ENCODE measurements at regions not wholly inside any gene's neighbourhood (a gene's known extent, or its start where the extent isn't known, plus 50 kb on each side); places are given as distances from the start of the nearest gene placed in this dataset.

GRCh38 chr5:4383102-4383501 is 757.0 kb upstream of the ADAMTS16 start:
- Histone ChIP-seq H3K4me1 (no peaks in the 10 kb centered on the region), H3K27ac (no peak overlapping the region), H3K36me3 (no peaks in the 10 kb centered on the region), H3K27me3 (no peaks in the 10 kb centered on the region), H3K9me3 (peaks cover 0 to 11% (median 0%) of the 10 kb centered on the region in 4 donors), H3K4me3 (no peak overlapping the region)
- 54 to 73% (median 67%) methylated on average over 4 of the region's 4 CpGs for WGBS, 5 donors
- no peak for TF ChIP-seq POLR2AphosphoS5 (IDR thresholded peaks at IDR 0.05)
- TF ChIP-seq EP300 (IDR thresholded peaks at IDR 0.05), result no peak
- TF ChIP-seq, protein P1, sequence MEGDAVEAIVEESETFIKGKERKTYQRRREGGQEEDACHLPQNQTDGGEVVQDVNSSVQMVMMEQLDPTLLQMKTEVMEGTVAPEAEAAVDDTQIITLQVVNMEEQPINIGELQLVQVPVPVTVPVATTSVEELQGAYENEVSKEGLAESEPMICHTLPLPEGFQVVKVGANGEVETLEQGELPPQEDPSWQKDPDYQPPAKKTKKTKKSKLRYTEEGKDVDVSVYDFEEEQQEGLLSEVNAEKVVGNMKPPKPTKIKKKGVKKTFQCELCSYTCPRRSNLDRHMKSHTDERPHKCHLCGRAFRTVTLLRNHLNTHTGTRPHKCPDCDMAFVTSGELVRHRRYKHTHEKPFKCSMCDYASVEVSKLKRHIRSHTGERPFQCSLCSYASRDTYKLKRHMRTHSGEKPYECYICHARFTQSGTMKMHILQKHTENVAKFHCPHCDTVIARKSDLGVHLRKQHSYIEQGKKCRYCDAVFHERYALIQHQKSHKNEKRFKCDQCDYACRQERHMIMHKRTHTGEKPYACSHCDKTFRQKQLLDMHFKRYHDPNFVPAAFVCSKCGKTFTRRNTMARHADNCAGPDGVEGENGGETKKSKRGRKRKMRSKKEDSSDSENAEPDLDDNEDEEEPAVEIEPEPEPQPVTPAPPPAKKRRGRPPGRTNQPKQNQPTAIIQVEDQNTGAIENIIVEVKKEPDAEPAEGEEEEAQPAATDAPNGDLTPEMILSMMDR (IDR thresholded peaks at IDR 0.05), result no peak
- TF ChIP-seq POLR2A (IDR thresholded peaks at IDR 0.05), result no peak
- no peak for DNase-seq
- intact Hi-C loops (cut with DNase I; ENCODE audit: low total_unique reads), result no loop called here

- H3K27ac ChIP-seq, result no peak overlapping the region
- 68 to 74% (median 68%) methylated on average over 7 of the region's 7 CpGs for WGBS, 5 donors
- intact Hi-C loops (cut with DNase I; ENCODE audit: low total_unique reads), result no loop called here
Measured at GRCh38 chr5:4383518-4384198, 756.5 kb upstream of the ADAMTS16 start.

DNA sequence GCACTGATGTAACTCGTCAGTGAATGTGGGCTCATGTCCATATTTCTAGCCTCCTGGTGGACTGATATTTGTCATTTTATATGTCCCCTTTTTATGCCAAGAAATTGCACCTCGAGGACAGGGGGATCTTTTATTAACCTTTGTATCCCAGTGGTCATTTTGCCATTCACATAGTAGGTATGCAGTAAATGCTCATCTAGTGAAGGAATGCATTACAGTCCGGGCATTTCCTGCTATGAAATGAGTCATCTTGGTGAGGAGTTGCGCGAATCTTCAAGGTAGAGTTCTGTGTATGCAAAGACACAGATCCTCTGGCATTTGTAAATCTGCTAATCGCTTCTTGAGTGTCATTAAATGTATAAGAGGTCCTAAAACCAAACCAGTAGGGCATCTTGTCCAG is 755.5 kb upstream of the ADAMTS16 start:
- TF ChIP-seq POLR2AphosphoS5 (IDR thresholded peaks at IDR 0.05) (no peak), POLR2A (IDR thresholded peaks at IDR 0.05) (no peak)
- WGBS, 5 donors, result 64 to 78% (median 73%) methylated on average over 6 of the region's 6 CpGs
- intact Hi-C loops (cut with DNase I; ENCODE audit: low total_unique reads), result no loop called here
- Histone ChIP-seq H3K4me1 (no peaks in the 10 kb centered on the region), H3K27me3 (no peaks in the 10 kb centered on the region), H3K9me3 (peaks cover 0 to 11% (median 3%) of the 10 kb centered on the region in 4 donors), H3K27ac (no peak overlapping the region), H3K4me3 (no peak overlapping the region), H3K36me3 (no peaks in the 10 kb centered on the region)
- DNase-seq, result no peak

More at GRCh38 chr5:4383518-4384198, 756.5 kb upstream of the ADAMTS16 start:
- H3K27me3 ChIP-seq, result no peaks in the 10 kb centered on the region
- peaks cover 0 to 11% (median 0%) of the 10 kb centered on the region in 4 donors for H3K9me3 ChIP-seq
- H3K4me3 ChIP-seq, result no peak overlapping the region
- TF ChIP-seq EP300 (IDR thresholded peaks at IDR 0.05) (no peak), POLR2A (IDR thresholded peaks at IDR 0.05) (no peak), POLR2AphosphoS5 (IDR thresholded peaks at IDR 0.05) (no peak)
- TF ChIP-seq, protein P1 (IDR thresholded peaks at IDR 0.05), result no peak
- no peak for DNase-seq
- H3K4me1 ChIP-seq, result no peaks in the 10 kb centered on the region
- no peaks in the 10 kb centered on the region for H3K36me3 ChIP-seq

- Histone ChIP-seq H3K9me3 (peaks cover 0 to 11% (median 3%) of the 10 kb centered on the region in 4 donors), H3K4me3 (no peak overlapping the region), H3K36me3 (no peaks in the 10 kb centered on the region), H3K4me1 (no peaks in the 10 kb centered on the region), H3K27ac (no peak overlapping the region), H3K27me3 (no peaks in the 10 kb centered on the region)
- WGBS, 5 donors, result 85 to 100% (median 89%) methylated on average over 1 of the region's 1 CpG
- no peak for DNase-seq
- TF ChIP-seq POLR2A (IDR thresholded peaks at IDR 0.05) (no peak), POLR2AphosphoS5 (IDR thresholded peaks at IDR 0.05) (no peak), EP300 (IDR thresholded peaks at IDR 0.05) (no peak)
- TF ChIP-seq, protein P1 (IDR thresholded peaks at IDR 0.05), result no peak
- intact Hi-C loops (cut with DNase I; ENCODE audit: low total_unique reads), result no loop called here
Measured at GRCh38 chr5:4386152-4386551, 754.0 kb upstream of the ADAMTS16 start.

DNA sequence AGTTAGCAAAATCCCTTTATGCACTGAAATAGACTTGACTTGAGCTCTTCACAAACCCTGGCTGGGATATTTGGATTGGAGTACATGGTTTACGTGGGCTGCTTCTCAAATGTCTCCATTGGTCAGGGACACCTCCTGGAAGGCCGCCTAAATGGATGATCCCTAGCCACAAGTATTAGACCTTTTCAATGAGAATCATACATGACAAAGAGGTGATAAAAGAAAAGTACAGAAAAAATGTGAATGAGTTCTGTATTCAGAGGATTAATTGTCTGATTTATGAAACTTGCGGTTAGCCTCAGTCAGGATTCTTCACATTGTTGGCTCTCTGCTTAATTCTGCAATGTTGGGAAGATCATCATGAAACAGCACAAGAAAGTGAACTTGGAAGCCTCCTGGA is 752.8 kb upstream of the ADAMTS16 start:
- DNase-seq, result peak in 1 of 2 donors; percentile 10
- Histone ChIP-seq H3K4me1 (no peaks in the 10 kb centered on the region), H3K27ac (no peak overlapping the region), H3K36me3 (no peaks in the 10 kb centered on the region), H3K27me3 (no peaks in the 10 kb centered on the region), H3K9me3 (peaks cover 0 to 11% (median 3%) of the 10 kb centered on the region in 4 donors), H3K4me3 (no peak overlapping the region)
- WGBS, 5 donors, result 76 to 92% (median 81%) methylated on average over 3 of the region's 3 CpGs
- no peak for TF ChIP-seq POLR2A (IDR thresholded peaks at IDR 0.05)
- TF ChIP-seq POLR2AphosphoS5 (IDR thresholded peaks at IDR 0.05), result no peak
- intact Hi-C loops (cut with DNase I; ENCODE audit: low total_unique reads), result no loop called here
